Kidney (tissue), 13 donors: ENCODE measurements at regions not wholly inside any gene's neighbourhood (a gene's known extent, or its start where the extent isn't known, plus 50 kb on each side); places are given as distances from the start of the nearest gene placed in this dataset.

Source experiments
- DNase-seq, 5 donors: peaks; one replicate each; pipeline ENCODE4 v3.0.0-alpha.2; 2013 to 2020
- FAIRE-seq: peaks from 2 replicates; lab custom pipeline; 2012; peaks lifted over from hg19 to GRCh38; lab: Jason Lieb, UNC
- H3K27ac ChIP-seq, 2 donors: one replicate each; pipeline ENCODE4 v1.7.0; 2013; ENCODE audit warnings: low read depth in 2 of 2, low read length in 2 of 2, inconsistent platforms in 1 of 2
- H3K27me3 ChIP-seq: one replicate; pipeline ENCODE4 v1.7.1; 2013; ENCODE audit warnings: low read length, inconsistent platforms; ENCODE audit not compliant: control insufficient read depth, insufficient read depth
- H3K36me3 ChIP-seq, 3 donors: one replicate each; pipeline versions ENCODE4 v1.7.0 to v1.7.1; 2013; ENCODE audit warnings: low read length in 3 of 3, control low read depth in 1 of 3, inconsistent platforms in 1 of 3; ENCODE audit not compliant: insufficient read depth in 3 of 3, control insufficient read depth in 2 of 3
- H3K4me1 ChIP-seq, 3 donors: one replicate each; pipeline versions ENCODE4 v1.7.0 to v1.7.1; 2013; ENCODE audit warnings: low read length in 3 of 3, inconsistent platforms in 1 of 3, low read depth in 1 of 3; ENCODE audit not compliant: control insufficient read depth in 2 of 3, insufficient read depth in 2 of 3
- H3K4me3 ChIP-seq, 3 donors: one replicate each; pipeline versions ENCODE4 v1.7.0 to v1.8.1; 2013; ENCODE audit warnings: low read length in 3 of 3, control low read depth in 1 of 3, inconsistent platforms in 1 of 3
- H3K9ac ChIP-seq, 3 donors: one replicate each; pipeline versions ENCODE4 v1.7.0 to v1.7.1; 2013; ENCODE audit warnings: low read length in 3 of 3, control low read depth in 1 of 3, inconsistent platforms in 1 of 3
- H3K9me3 ChIP-seq, 3 donors: one replicate each; pipeline versions ENCODE4 v1.7.0 to v1.7.1; 2013; ENCODE audit warnings: low read length in 3 of 3, control low read depth in 1 of 3, inconsistent platforms in 1 of 3; ENCODE audit not compliant: control insufficient read depth in 2 of 3, insufficient read depth in 1 of 3
- intact Hi-C: fragments of 100-400 bp; cut with DNase I; formaldehyde crosslinking; loops from one replicate; pipeline ENCODE4 v1.11.1; 2022
- TF ChIP-seq, protein P1 (sequence below): IDR thresholded peaks from 3 replicates; pipeline ENCODE4 v1.5.1; 2012; ENCODE audit warnings: mild to moderate bottlenecking, moderate library complexity, borderline replicate concordance; ENCODE audit not compliant: insufficient read depth; ENCODE audit errors: extremely low read depth
- donor health status: control.
- donor health status: control.
- donor health status: control.
- donor health status: control.
- donor health status: control.
- donor health status: DM: yes; HTN: yes; CAD: no.
- donor health status: Normal renal cell carcinoma (clear cell type).

DNA sequence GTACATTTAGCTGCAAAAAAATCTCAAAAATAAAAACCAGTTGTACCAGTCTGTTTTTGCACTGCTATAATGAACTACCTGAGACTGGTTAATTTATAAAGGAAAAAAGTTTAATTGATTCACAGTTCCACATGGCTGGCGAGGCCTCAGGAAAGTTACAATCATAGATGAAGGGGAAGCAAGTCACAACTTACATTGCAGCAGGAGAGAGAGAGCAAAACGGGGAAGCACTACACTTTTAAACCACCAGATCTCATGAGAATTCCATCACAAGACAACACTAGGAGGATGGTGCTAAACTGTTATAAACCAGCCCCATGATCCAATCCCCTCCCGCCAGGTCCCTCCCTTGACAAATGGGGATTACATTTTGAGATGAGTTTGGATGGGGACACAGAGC, 186.0 kb downstream of the TMTC3 start:
- DNase-seq (peak in 3 of 5 donors; percentile 38 to 72 (median 68)), FAIRE-seq (peak; percentile 35)
- intact Hi-C loops: no loop called here
- no peaks in the 10 kb centered on the region for H3K36me3 ChIP-seq
- H3K27ac ChIP-seq: no peak overlapping the region
- H3K4me1 ChIP-seq: peaks cover 0 to 2% (median 0%) of the 10 kb centered on the region in 3 donors
- H3K4me3 ChIP-seq: no peak overlapping the region
- TF ChIP-seq, protein P1, sequence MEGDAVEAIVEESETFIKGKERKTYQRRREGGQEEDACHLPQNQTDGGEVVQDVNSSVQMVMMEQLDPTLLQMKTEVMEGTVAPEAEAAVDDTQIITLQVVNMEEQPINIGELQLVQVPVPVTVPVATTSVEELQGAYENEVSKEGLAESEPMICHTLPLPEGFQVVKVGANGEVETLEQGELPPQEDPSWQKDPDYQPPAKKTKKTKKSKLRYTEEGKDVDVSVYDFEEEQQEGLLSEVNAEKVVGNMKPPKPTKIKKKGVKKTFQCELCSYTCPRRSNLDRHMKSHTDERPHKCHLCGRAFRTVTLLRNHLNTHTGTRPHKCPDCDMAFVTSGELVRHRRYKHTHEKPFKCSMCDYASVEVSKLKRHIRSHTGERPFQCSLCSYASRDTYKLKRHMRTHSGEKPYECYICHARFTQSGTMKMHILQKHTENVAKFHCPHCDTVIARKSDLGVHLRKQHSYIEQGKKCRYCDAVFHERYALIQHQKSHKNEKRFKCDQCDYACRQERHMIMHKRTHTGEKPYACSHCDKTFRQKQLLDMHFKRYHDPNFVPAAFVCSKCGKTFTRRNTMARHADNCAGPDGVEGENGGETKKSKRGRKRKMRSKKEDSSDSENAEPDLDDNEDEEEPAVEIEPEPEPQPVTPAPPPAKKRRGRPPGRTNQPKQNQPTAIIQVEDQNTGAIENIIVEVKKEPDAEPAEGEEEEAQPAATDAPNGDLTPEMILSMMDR: no peak
- H3K9me3 ChIP-seq: no peaks in the 10 kb centered on the region
- no peaks in the 10 kb centered on the region for H3K27me3 ChIP-seq
- no peak overlapping the region for H3K9ac ChIP-seq

DNA sequence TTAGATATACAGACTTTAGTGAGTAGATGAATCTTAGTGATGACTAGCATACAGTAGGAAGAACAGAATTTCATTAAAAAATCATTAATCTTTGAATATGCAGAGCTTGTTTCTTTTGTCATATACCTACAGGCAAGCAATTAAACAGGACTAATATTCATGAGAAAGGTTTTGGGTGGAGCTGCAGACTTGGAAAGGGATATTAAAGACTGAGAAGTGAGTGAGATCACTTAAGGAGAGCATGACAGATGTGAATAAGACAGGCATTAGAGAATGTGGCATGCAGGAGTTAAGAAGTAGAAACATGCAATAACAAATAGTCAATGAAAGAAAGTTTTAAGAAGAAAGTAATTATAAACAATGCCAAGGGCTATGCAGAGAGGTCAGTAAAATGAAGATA, 187.7 kb downstream of the TMTC3 start:
- no peaks in the 10 kb centered on the region for H3K36me3 ChIP-seq
- no peak overlapping the region for H3K27ac ChIP-seq
- H3K4me3 ChIP-seq: no peak overlapping the region
- H3K9me3 ChIP-seq: no peaks in the 10 kb centered on the region
- no peak for DNase-seq
- TF ChIP-seq, protein P1: no peak
- H3K9ac ChIP-seq: no peak overlapping the region
- H3K4me1 ChIP-seq: peaks cover 0 to 1% (median 0%) of the 10 kb centered on the region in 3 donors
- no peak for FAIRE-seq
- no peaks in the 10 kb centered on the region for H3K27me3 ChIP-seq
- intact Hi-C loops: no loop called here

DNA sequence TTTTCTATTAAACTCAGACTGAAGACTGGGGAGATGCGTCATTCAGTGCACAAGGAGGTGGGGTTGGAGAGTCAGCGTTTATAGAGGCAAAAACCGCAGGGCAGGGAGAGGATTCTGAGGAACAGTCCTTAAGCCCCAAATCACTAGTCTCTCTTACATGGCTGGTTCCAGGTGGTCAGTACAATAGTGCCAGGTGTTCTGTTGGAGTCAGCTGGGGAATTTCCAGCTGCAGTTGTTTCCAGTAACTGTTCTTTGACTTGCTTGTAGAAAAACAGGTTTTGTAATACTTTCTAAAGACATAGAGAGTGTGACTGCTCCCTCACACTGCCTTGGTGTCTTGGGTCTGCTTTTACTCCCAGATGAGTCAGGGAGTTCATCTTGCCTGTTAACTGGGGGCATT, 192.2 kb downstream of the TMTC3 start:
- H3K9ac ChIP-seq: no peak overlapping the region
- no peak overlapping the region for H3K4me3 ChIP-seq
- H3K4me1 ChIP-seq: no peaks in the 10 kb centered on the region
- H3K27ac ChIP-seq: no peak overlapping the region
- DNase-seq (peak in 3 of 5 donors; percentile 16 to 37 (median 35)), FAIRE-seq (no peak)
- H3K27me3 ChIP-seq: no peaks in the 10 kb centered on the region
- intact Hi-C loops: no loop called here
- no peaks in the 10 kb centered on the region for H3K9me3 ChIP-seq
- TF ChIP-seq, protein P1: no peak
- H3K36me3 ChIP-seq: no peaks in the 10 kb centered on the region
